ENCODE measurements at regions not wholly inside any gene's neighbourhood (a gene's known extent, or its start where the extent isn't known, plus 50 kb on each side); places are given as distances from the start of the nearest gene placed in this dataset.
"Not testable (repeated sequence)": the region's sequence is repeated elsewhere in the genome, so short reads cannot be mapped to it uniquely, and the experiment has no call there.

- intact Hi-C loops (cut with DNase I), result no loop called here
- ATAC-seq (no peak), DNase-seq (no peak)
- Histone ChIP-seq H3K27me3 (no peaks in the 10 kb centered on the region), H3K4me1 (no peaks in the 10 kb centered on the region), H3K9me3 (no peaks in the 10 kb centered on the region), H3K4me3 (no peak overlapping the region), H3K36me3 (no peaks in the 10 kb centered on the region), H3K27ac (no peak overlapping the region)
- TF ChIP-seq, protein P1, sequence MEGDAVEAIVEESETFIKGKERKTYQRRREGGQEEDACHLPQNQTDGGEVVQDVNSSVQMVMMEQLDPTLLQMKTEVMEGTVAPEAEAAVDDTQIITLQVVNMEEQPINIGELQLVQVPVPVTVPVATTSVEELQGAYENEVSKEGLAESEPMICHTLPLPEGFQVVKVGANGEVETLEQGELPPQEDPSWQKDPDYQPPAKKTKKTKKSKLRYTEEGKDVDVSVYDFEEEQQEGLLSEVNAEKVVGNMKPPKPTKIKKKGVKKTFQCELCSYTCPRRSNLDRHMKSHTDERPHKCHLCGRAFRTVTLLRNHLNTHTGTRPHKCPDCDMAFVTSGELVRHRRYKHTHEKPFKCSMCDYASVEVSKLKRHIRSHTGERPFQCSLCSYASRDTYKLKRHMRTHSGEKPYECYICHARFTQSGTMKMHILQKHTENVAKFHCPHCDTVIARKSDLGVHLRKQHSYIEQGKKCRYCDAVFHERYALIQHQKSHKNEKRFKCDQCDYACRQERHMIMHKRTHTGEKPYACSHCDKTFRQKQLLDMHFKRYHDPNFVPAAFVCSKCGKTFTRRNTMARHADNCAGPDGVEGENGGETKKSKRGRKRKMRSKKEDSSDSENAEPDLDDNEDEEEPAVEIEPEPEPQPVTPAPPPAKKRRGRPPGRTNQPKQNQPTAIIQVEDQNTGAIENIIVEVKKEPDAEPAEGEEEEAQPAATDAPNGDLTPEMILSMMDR (IDR thresholded peaks at IDR 0.05), result no peak
Observed at GRCh38 chr2:166775176-166775575, 113.1 kb upstream of the XIRP2 start.

DNA sequence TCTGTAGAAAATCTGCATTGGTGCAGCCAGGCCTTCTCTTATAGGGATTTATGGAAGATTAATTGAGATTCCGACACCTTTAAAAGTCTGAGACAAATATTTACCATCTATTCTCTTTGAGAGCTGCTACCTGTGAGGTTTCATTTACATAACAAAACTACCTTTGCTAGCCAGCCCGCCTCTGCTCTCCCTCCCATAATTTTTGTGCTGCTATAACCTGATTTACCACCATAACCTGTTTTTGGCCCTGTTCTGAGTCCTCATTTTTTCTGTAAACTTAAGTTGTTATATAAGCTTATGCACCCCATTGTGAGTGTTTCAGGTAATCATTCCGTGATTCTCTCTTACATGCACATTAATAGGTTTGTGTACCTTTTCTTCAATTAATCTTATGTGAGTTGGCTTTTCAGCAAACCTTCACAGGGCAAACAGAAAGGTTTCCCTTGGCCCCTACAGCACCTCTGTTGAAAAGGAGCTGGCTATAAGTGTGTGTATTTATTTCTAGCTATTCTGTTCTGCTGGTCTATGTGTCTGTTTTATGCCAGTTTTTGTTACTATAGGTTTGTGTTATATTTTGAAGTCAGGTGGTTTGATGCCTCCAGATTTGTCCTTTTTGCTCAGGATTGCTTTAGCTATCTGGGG is 114.9 kb upstream of the XIRP2 start:
- Histone ChIP-seq H3K4me1 (no peaks in the 10 kb centered on the region), H3K36me3 (no peaks in the 10 kb centered on the region), H3K4me3 (no peak overlapping the region), H3K27me3 (no peaks in the 10 kb centered on the region), H3K27ac (no peak overlapping the region), H3K9me3 (no peaks in the 10 kb centered on the region)
- ATAC-seq (no peak), DNase-seq (no peak)
- TF ChIP-seq, protein P1 (IDR thresholded peaks at IDR 0.05), result no peak
- intact Hi-C loops (cut with DNase I), result no loop called here

GRCh38 chr2:166768393-166769123 is 119.7 kb upstream of the XIRP2 start:
- TF ChIP-seq, protein P1 (IDR thresholded peaks at IDR 0.05), result no peak
- no peaks in the 10 kb centered on the region for H3K36me3 ChIP-seq
- intact Hi-C loops (cut with DNase I), result no loop called here
- DNase-seq (no peak), ATAC-seq (no peak)
- H3K27me3 ChIP-seq, result no peaks in the 10 kb centered on the region
- H3K4me3 ChIP-seq, result no peak overlapping the region
- no peaks in the 10 kb centered on the region for H3K9me3 ChIP-seq
- no peaks in the 10 kb centered on the region for H3K4me1 ChIP-seq
- no peak overlapping the region for H3K27ac ChIP-seq

DNA sequence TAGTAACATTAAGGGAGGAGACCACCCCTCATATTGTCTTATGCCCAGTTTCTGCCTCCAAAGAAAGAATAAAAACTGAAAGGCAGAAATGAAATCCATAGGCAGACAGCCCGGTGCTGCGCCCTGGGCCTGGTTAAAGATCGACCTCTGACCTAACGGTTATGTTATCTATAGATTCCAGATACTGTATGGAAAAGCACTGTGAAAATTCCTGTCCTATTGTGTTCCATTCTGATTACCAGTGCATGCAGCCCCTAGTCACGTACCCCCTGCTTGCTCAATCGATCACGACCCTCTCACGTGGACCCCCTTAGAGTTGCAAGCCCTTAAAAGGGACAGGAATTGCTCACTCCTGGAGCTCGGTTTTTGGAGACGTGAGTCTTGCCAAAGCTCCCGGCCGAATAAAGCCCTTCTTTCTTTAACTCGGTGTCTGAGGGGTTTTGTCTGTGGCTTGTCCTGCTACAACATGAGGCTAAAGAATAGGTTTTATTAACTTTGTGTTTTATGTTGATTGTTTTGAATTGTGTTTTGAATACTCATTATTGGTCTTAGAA is 121.4 kb upstream of the XIRP2 start:
- intact Hi-C loops (cut with DNase I); H3K27ac ChIP-seq: not testable (repeated sequence)

DNA sequence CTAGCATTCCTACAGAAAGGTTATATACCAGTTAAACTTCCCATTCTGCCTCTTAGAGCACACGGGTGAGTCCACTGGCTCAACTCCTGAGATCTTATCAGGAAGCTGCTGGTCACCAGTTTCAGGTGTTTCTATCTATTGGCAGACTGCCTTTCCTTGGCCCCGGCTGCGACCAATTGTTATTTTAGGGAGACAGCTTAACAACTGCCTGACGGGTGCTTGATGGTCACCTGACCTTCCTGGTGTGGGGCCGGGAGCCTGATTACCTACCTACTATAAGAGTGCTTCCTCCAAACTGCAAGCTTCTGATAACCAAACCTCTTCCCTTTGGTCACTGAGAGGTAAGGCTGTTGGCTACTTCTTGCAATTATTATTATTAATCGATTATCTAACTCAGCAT is 122.1 kb upstream of the XIRP2 start:
- no peak overlapping the region for H3K4me3 ChIP-seq
- DNase-seq, result no peak
- no peak overlapping the region for H3K27ac ChIP-seq
- no peaks in the 10 kb centered on the region for H3K27me3 ChIP-seq
- no peaks in the 10 kb centered on the region for H3K4me1 ChIP-seq
- TF ChIP-seq, protein P1 (IDR thresholded peaks at IDR 0.05), result no peak
- no peak for ATAC-seq
- H3K36me3 ChIP-seq, result no peaks in the 10 kb centered on the region
- intact Hi-C loops (cut with DNase I), result no loop called here
- no peaks in the 10 kb centered on the region for H3K9me3 ChIP-seq

More for the DNA sequence above, 121.4 kb upstream of the XIRP2 start:
- H3K36me3 ChIP-seq, H3K27me3 ChIP-seq, H3K4me3 ChIP-seq, ATAC-seq, DNase-seq, H3K4me1 ChIP-seq, H3K9me3 ChIP-seq: not testable (repeated sequence)

GRCh38 chr2:166765141-166765540 is 123.1 kb upstream of the XIRP2 start:
- intact Hi-C loops (cut with DNase I), result no loop called here
- TF ChIP-seq, protein P1 (IDR thresholded peaks at IDR 0.05), result no peak
- Histone ChIP-seq H3K4me3 (no peak overlapping the region), H3K27me3 (no peaks in the 10 kb centered on the region), H3K36me3 (no peaks in the 10 kb centered on the region), H3K9me3 (no peaks in the 10 kb centered on the region), H3K27ac (no peak overlapping the region), H3K4me1 (no peaks in the 10 kb centered on the region)
- ATAC-seq (no peak), DNase-seq (no peak)

Measured in upper lobe of right lung (tissue), 1 donor.